GM12878 (cell line): ENCODE measurements at regions not wholly inside any gene's neighbourhood (a gene's known extent, or its start where the extent isn't known, plus 50 kb on each side); places are given as distances from the start of the nearest gene placed in this dataset.

ENCODE experiments used
- ATAC-seq: fragments of 200-7000 bp; cut with Tn5 transposase; 3 replicates; pipeline ENCODE4 v1.9.1; 2020; ENCODE audit warnings: mild to moderate bottlenecking, moderate library complexity
- BruUV-seq: library from RNA; stranded (reverse); fragments of 400-500 nt; replicated peaks from 2 replicates; lab custom pipeline; 2021; lab: Mats Ljungman, UMichigan
- CTCF ChIA-PET: fragments of 300-600 bp; sonication (Branson Sonifier 250); formaldehyde crosslinking; extraction: SDS; loops from one replicate; lab custom pipeline; 2021; ENCODE audit warnings: inconsistent platforms; lab: Yijun Ruan, JAX
- POLR2A ChIA-PET: fragments of 350-600 bp; formaldehyde crosslinking; extraction: SDS; loops from one replicate; lab custom pipeline; 2021; ENCODE audit warnings: inconsistent platforms; lab: Charles Lee
- RAD21 ChIA-PET: fragments of 300-600 bp; sonication (Branson Sonifier 250); formaldehyde crosslinking; loops from one replicate; lab custom pipeline; 2023; ENCODE audit warnings: antibody characterized with exemption; ENCODE audit not compliant: unreplicated experiment; lab: Charles Lee
- SMC1A ChIA-PET: fragments of 300-600 bp; sonication (Branson Sonifier 250); formaldehyde crosslinking; loops from one replicate; lab custom pipeline; 2023; ENCODE audit not compliant: unreplicated experiment, uncharacterized antibody; lab: Charles Lee
- DNase-seq: peaks from one replicate; pipeline ENCODE4 v3.0.0-alpha.2; 2011; ENCODE audit warnings: low read depth, low spot score
- FAIRE-seq: peaks from 3 replicates; lab custom pipeline; 2011; peaks lifted over from hg19 to GRCh38; lab: Jason Lieb, UNC
- H2AFZ ChIP-seq: 2 replicates; pipeline ENCODE4 v1.6.0; 2011; ENCODE audit warnings: low read depth, low read length, control low read depth; ENCODE audit not compliant: control insufficient read depth
- H3K27ac ChIP-seq: 2 replicates; pipeline ENCODE4 v1.5.1; 2011; ENCODE audit warnings: control low read depth; ENCODE audit not compliant: control insufficient read depth, insufficient read depth
- H3K27me3 ChIP-seq, 2 experiments: replicated peaks in 1 of 2; 2 replicates each; pipeline versions ENCODE4 v1.6.0 to v1.6.1; 2011; ENCODE audit warnings: low read length in 1 of 2; ENCODE audit not compliant: control insufficient read depth in 2 of 2, insufficient read depth in 2 of 2
- H3K36me3 ChIP-seq, 2 experiments: 2 replicates each; pipeline ENCODE4 v1.5.1; 2011; ENCODE audit warnings: low read length in 1 of 2; ENCODE audit not compliant: control insufficient read depth in 2 of 2, insufficient read depth in 2 of 2
- H3K4me1 ChIP-seq: 2 replicates; pipeline ENCODE4 v1.6.1; 2011; ENCODE audit warnings: mild to moderate bottlenecking, low read length, moderate library complexity, mixed read lengths; ENCODE audit not compliant: control insufficient read depth, insufficient read depth
- H3K4me2 ChIP-seq: 2 replicates; pipeline ENCODE4 v1.6.0; 2011; ENCODE audit warnings: control low read depth; ENCODE audit not compliant: control insufficient read depth, insufficient read depth
- H3K4me3 ChIP-seq: fragments of 200-600 bp; sonication (generic); 2 replicates; pipeline ENCODE4 v1.5.1; 2016
- H3K79me2 ChIP-seq: 2 replicates; pipeline ENCODE4 v1.6.0; 2011; ENCODE audit warnings: low read length; ENCODE audit not compliant: control insufficient read depth, insufficient read depth
- H3K9ac ChIP-seq: 2 replicates; pipeline ENCODE4 v1.8.0; 2011; ENCODE audit warnings: low read length, control low read depth, mixed read lengths; ENCODE audit not compliant: control insufficient read depth, insufficient read depth
- H3K9me3 ChIP-seq: replicated peaks from 3 replicates; pipeline ENCODE4 v1.5.1; 2011; ENCODE audit warnings: mild to moderate bottlenecking, low read length; ENCODE audit not compliant: control insufficient read depth, insufficient read depth
- H4K20me1 ChIP-seq: 2 replicates; pipeline ENCODE4 v1.6.0; 2011; ENCODE audit not compliant: control insufficient read depth, insufficient read depth
- BRCA1 ChIP-seq: IDR thresholded peaks from 2 replicates; pipeline ENCODE4 v1.6.1; 2011; ENCODE audit warnings: low read depth, low read length, improper control_type of control experiment
- ETV6 ChIP-seq, 2 experiments: fragments of 450-650 bp in 1 of 2; IDR thresholded peaks in 1 of 2; conservative IDR thresholded peaks in 1 of 2; 2 replicates each; pipeline ENCODE4 v1.6.1; 2014; ENCODE audit warnings: antibody characterized with exemption in 1 of 2, borderline replicate concordance in 1 of 2, low read depth in 1 of 2, mild to moderate bottlenecking in 1 of 2, moderate library complexity in 1 of 2
- FOS ChIP-seq: IDR thresholded peaks from 3 replicates; pipeline ENCODE4 v1.6.1; 2011; ENCODE audit warnings: borderline replicate concordance; ENCODE audit not compliant: insufficient read length; ENCODE audit errors: extremely low read depth
- IKZF2 ChIP-seq, 2 experiments: fragments of 450-650 bp; IDR thresholded peaks; 2 replicates each; pipeline ENCODE4 v1.6.1; 2017; ENCODE audit warnings: mild to moderate bottlenecking in 2 of 2, moderate library complexity in 2 of 2
- JUNB ChIP-seq: IDR thresholded peaks from 2 replicates; pipeline ENCODE4 v1.6.1; 2016; ENCODE audit warnings: antibody characterized with exemption, mild to moderate bottlenecking
- KAT2A ChIP-seq: conservative IDR thresholded peaks from 2 replicates; pipeline ENCODE4 v1.6.1; 2011; ENCODE audit warnings: low read depth, low read length; ENCODE audit not compliant: control insufficient read depth
- NKRF ChIP-seq: fragments of 450-650 bp; conservative IDR thresholded peaks from 2 replicates; pipeline ENCODE4 v1.6.1; 2017; ENCODE audit warnings: mild to moderate bottlenecking, moderate library complexity
- PBX3 ChIP-seq: IDR thresholded peaks from 2 replicates; pipeline ENCODE4 v1.6.1; 2011; ENCODE audit warnings: mild to moderate bottlenecking, low read depth, low read length, moderate library complexity; ENCODE audit not compliant: insufficient replicate concordance
- SP1 ChIP-seq: IDR thresholded peaks from one replicate; pipeline ENCODE4 v1.6.1; 2011; ENCODE audit warnings: low read depth, low read length
- SPI1 ChIP-seq: IDR thresholded peaks from 2 replicates; pipeline ENCODE4 v1.6.1; 2011; ENCODE audit warnings: low read depth, mild to moderate bottlenecking, low read length, moderate library complexity, borderline replicate concordance; ENCODE audit not compliant: insufficient read depth
- ZNF24 ChIP-seq: fragments of 450-650 bp; IDR thresholded peaks from 2 replicates; pipeline ENCODE4 v1.6.1; 2017; ENCODE audit warnings: antibody characterized with exemption, mild to moderate bottlenecking
- ZNF384 ChIP-seq: IDR thresholded peaks from 2 replicates; pipeline ENCODE4 v1.6.1; 2012; ENCODE audit warnings: low read depth, mild to moderate bottlenecking, low read length, improper control_type of control experiment, borderline replicate concordance
- WGBS: methylation state at CpG from one replicate; pipeline ENCODE4 v1.1.6; 2016; ENCODE audit warnings: low lambda C conversion rate; ENCODE audit not compliant: insufficient replicate concordance, insufficient coverage; ENCODE audit errors: missing lambda C conversion rate; 5-methylcytosine and 5-hydroxymethylcytosine counted together
- in situ Hi-C: fragments of 300-500 bp; cut with MboI; formaldehyde crosslinking; loops from 9 replicates; pipeline ENCODE4 v1.14.3; 2018; ENCODE audit warnings: mixed read lengths
- intact Hi-C: fragments of 100-400 bp; cut with micrococcal nuclease; formaldehyde crosslinking; loops from one replicate; pipeline ENCODE4 v1.14.2; 2022; ENCODE audit not compliant: unreplicated experiment
- TF ChIP-seq, protein P1 (sequence below): fragments of 450-650 bp; IDR thresholded peaks from 2 replicates; pipeline ENCODE4 v1.6.1; 2018; ENCODE audit warnings: mild to moderate bottlenecking, low read depth, moderate library complexity; ENCODE audit not compliant: partially characterized antibody
- TF ChIP-seq, protein P2 (sequence below): IDR thresholded peaks from 2 replicates; pipeline ENCODE4 v1.6.1; 2011; ENCODE audit warnings: low read depth, low read length, improper control_type of control experiment, borderline replicate concordance

DNA sequence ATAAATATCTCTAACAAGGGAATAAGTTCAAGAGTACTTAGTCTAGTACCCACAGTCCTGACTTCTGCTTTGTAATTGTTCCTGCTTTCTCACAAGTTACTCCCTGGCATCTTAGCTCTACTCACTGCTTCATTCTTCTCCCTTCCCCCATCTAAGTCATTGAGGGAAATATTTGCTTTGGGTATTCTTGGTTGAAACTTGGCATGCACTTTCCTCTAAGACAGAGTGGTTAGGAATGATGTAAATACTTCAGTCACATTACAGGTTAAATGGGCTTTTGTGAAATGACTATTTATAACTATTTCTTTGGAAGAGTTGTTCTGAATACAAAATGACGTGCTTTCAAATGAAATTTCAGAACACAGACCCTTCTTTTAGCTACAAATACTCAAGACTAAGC is 67.7 kb upstream of the PLEKHG1 start:
- ChIA-PET RAD21 (no interaction called here), CTCF (no interaction called here), SMC1A (no interaction called here), POLR2A (no interaction called here)
- Histone ChIP-seq H3K9ac (no peak overlapping the region), H2AFZ (no peak overlapping the region), H4K20me1 (no peaks in the 10 kb centered on the region), H3K4me2 (no peak overlapping the region), H3K4me1 (no peaks in the 10 kb centered on the region), H3K4me3 (no peak overlapping the region), H3K27ac (no peak overlapping the region), H3K79me2 (no peaks in the 10 kb centered on the region), H3K36me3 (no peaks in the 10 kb centered on the region), H3K27me3 (no peaks in the 10 kb centered on the region; a peak in 2 of 4 replicates), H3K9me3 (no peaks in the 10 kb centered on the region)
- in situ Hi-C loops = no loop called here
- TF ChIP-seq ZNF384 (no peak), FOS (no peak), KAT2A (no peak), SP1 (no peak), SPI1 (no peak), BRCA1 (no peak), IKZF2 (IDR thresholded peaks at IDR 0.05) (no peak), NKRF (no peak), ETV6 (conservative IDR thresholded peaks at IDR 0.05 in 1 of 2, IDR thresholded peaks at IDR 0.05 in 1 of 2; ENCODE audit: borderline replicate concordance in 1 of 2, low read depth in 1 of 2) (no peak), PBX3 (no peak), JUNB (no peak), ZNF24 (no peak)
- TF ChIP-seq, protein P1, sequence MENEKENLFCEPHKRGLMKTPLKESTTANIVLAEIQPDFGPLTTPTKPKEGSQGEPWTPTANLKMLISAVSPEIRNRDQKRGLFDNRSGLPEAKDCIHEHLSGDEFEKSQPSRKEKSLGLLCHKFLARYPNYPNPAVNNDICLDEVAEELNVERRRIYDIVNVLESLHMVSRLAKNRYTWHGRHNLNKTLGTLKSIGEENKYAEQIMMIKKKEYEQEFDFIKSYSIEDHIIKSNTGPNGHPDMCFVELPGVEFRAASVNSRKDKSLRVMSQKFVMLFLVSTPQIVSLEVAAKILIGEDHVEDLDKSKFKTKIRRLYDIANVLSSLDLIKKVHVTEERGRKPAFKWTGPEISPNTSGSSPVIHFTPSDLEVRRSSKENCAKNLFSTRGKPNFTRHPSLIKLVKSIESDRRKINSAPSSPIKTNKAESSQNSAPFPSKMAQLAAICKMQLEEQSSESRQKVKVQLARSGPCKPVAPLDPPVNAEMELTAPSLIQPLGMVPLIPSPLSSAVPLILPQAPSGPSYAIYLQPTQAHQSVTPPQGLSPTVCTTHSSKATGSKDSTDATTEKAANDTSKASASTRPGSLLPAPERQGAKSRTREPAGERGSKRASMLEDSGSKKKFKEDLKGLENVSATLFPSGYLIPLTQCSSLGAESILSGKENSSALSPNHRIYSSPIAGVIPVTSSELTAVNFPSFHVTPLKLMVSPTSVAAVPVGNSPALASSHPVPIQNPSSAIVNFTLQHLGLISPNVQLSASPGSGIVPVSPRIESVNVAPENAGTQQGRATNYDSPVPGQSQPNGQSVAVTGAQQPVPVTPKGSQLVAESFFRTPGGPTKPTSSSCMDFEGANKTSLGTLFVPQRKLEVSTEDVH = no peak
- TF ChIP-seq, protein P2, sequence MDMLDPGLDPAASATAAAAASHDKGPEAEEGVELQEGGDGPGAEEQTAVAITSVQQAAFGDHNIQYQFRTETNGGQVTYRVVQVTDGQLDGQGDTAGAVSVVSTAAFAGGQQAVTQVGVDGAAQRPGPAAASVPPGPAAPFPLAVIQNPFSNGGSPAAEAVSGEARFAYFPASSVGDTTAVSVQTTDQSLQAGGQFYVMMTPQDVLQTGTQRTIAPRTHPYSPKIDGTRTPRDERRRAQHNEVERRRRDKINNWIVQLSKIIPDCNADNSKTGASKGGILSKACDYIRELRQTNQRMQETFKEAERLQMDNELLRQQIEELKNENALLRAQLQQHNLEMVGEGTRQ = no peak
- ATAC-seq (no peak), FAIRE-seq (no peak), DNase-seq (no peak)
- intact Hi-C loops = no loop called here
- no TSS peak for BruUV-seq
- 4% methylated on average over 1 of the region's 1 CpG for WGBS
